ENCODE measurements at regions not wholly inside any gene's neighbourhood (a gene's known extent, or its start where the extent isn't known, plus 50 kb on each side); places are given as distances from the start of the nearest gene placed in this dataset.

DNA sequence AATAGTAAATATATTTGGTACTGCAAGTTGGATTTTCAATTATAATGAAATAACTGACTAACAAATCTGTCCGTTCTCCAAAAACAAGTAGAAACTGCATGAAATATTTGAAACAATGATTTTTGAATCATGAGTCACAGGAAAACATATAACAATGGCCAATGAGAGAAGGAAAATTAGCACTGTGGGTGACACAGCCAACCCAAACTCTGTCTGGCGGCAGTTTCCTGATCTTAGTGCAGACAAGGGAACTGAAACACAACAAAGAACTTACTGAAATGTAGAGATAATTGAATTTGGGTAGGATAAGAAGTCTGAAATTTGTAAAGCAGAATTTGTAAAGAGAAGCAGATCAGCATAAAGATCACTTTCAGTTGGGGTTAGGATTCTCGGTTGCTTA, 2743.3 kb upstream of the PCDH20 start:
- H4K20me1 ChIP-seq (ENCODE audit: insufficient read depth, low read length) = no peaks in the 10 kb centered on the region
- H3K9me3 ChIP-seq (ENCODE audit: insufficient read depth, low read length) = no peaks in the 10 kb centered on the region
- H3K9ac ChIP-seq (ENCODE audit: low read length) = no peak overlapping the region
- H3K27me3 ChIP-seq (ENCODE audit: low read depth, low read length) = no peaks in the 10 kb centered on the region
- no peak overlapping the region for H3K27ac ChIP-seq (ENCODE audit: low read length)
- peaks cover 6% of the 10 kb centered on the region for H3K4me1 ChIP-seq (ENCODE audit: low read length)
- no peaks in the 10 kb centered on the region for H3K36me3 ChIP-seq (replicated peaks; ENCODE audit: low read depth, low read length)
- TF ChIP-seq EZH2phosphoT487 (IDR thresholded peaks at IDR 0.05; ENCODE audit: low read depth) = no peak
- no peak overlapping the region for H2AFZ ChIP-seq (ENCODE audit: low read depth, low read length)
- H3K4me2 ChIP-seq (ENCODE audit: low read length) = no peak overlapping the region
- no peaks in the 10 kb centered on the region for H3K79me2 ChIP-seq (ENCODE audit: low read length)
- H3K4me3 ChIP-seq (ENCODE audit: low read length) = no peak overlapping the region

DNA sequence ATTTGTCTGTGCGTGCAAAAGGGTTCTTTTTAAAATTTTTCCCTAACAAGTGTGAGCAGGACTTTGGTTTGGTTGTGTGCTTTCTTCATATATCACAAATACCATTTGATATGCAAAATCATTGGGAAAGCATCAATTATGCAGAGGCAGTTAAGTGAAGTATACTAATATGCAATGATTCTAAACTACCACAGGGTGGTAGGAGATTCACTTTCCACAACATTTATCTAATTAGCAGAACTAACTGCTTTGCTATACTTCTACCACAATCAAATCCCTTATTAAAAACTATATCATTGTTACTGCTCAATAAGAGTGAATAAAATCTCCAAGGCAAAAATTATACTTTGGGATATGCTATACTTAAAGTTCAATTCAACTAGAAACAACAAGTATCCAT, 2738.9 kb upstream of the PCDH20 start:
- H3K36me3 ChIP-seq (replicated peaks; ENCODE audit: low read depth, low read length) = no peaks in the 10 kb centered on the region
- H3K4me2 ChIP-seq (ENCODE audit: low read length) = no peak overlapping the region
- H3K27me3 ChIP-seq (ENCODE audit: low read depth, low read length) = no peaks in the 10 kb centered on the region
- no peak overlapping the region for H3K27ac ChIP-seq (ENCODE audit: low read length)
- H2AFZ ChIP-seq (ENCODE audit: low read depth, low read length) = no peak overlapping the region
- H3K4me1 ChIP-seq (ENCODE audit: low read length) = peaks cover 6% of the 10 kb centered on the region
- TF ChIP-seq, protein P1, sequence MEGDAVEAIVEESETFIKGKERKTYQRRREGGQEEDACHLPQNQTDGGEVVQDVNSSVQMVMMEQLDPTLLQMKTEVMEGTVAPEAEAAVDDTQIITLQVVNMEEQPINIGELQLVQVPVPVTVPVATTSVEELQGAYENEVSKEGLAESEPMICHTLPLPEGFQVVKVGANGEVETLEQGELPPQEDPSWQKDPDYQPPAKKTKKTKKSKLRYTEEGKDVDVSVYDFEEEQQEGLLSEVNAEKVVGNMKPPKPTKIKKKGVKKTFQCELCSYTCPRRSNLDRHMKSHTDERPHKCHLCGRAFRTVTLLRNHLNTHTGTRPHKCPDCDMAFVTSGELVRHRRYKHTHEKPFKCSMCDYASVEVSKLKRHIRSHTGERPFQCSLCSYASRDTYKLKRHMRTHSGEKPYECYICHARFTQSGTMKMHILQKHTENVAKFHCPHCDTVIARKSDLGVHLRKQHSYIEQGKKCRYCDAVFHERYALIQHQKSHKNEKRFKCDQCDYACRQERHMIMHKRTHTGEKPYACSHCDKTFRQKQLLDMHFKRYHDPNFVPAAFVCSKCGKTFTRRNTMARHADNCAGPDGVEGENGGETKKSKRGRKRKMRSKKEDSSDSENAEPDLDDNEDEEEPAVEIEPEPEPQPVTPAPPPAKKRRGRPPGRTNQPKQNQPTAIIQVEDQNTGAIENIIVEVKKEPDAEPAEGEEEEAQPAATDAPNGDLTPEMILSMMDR (IDR thresholded peaks at IDR 0.05; ENCODE audit: low read depth, low read length) = peak; percentile 46
- no peak for TF ChIP-seq EZH2phosphoT487 (IDR thresholded peaks at IDR 0.05; ENCODE audit: low read depth)
- H3K4me3 ChIP-seq (ENCODE audit: low read length) = no peak overlapping the region
- no peaks in the 10 kb centered on the region for H4K20me1 ChIP-seq (ENCODE audit: insufficient read depth, low read length)
- no peaks in the 10 kb centered on the region for H3K9me3 ChIP-seq (ENCODE audit: insufficient read depth, low read length)
- H3K79me2 ChIP-seq (ENCODE audit: low read length) = no peaks in the 10 kb centered on the region
- H3K9ac ChIP-seq (ENCODE audit: low read length) = no peak overlapping the region

DNA sequence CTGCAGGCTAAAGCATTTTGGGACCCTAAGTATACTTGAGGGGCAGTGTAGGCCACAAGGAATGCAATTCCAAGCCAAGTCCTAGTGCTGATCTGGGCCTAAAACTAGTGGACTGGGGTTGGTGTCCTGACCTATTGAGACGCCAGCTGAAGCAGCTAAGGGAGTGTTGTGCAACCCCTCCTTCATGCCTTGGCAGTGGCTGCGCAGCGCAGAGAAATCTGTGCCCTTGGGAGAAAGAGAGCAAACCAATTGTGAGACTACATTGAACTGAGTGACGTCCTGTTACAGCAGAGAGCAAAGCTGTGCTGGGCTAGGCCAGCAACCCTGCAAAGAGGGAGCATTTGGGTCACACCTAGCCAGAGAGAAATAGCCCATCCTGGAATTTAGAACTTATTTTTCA, 2715.0 kb upstream of the PCDH20 start:
- Histone ChIP-seq H3K79me2 (ENCODE audit: low read length) (no peaks in the 10 kb centered on the region), H3K27ac (ENCODE audit: low read length) (no peak overlapping the region), H2AFZ (ENCODE audit: low read depth, low read length) (no peak overlapping the region), H3K4me2 (ENCODE audit: low read length) (no peak overlapping the region; the same call in 1 of the 2 replicates), H3K4me1 (ENCODE audit: low read length) (peaks cover 7% of the 10 kb centered on the region), H3K4me3 (ENCODE audit: low read length) (no peak overlapping the region), H3K36me3 (replicated peaks; ENCODE audit: low read depth, low read length) (no peaks in the 10 kb centered on the region), H3K9ac (ENCODE audit: low read length) (no peak overlapping the region), H4K20me1 (ENCODE audit: insufficient read depth, low read length) (no peaks in the 10 kb centered on the region), H3K9me3 (ENCODE audit: insufficient read depth, low read length) (no peaks in the 10 kb centered on the region), H3K27me3 (ENCODE audit: low read depth, low read length) (no peaks in the 10 kb centered on the region)
- TF ChIP-seq EZH2phosphoT487 (IDR thresholded peaks at IDR 0.05; ENCODE audit: low read depth) = no peak
- TF ChIP-seq, protein P1 (IDR thresholded peaks at IDR 0.05; ENCODE audit: low read depth, low read length) = no peak

DNA sequence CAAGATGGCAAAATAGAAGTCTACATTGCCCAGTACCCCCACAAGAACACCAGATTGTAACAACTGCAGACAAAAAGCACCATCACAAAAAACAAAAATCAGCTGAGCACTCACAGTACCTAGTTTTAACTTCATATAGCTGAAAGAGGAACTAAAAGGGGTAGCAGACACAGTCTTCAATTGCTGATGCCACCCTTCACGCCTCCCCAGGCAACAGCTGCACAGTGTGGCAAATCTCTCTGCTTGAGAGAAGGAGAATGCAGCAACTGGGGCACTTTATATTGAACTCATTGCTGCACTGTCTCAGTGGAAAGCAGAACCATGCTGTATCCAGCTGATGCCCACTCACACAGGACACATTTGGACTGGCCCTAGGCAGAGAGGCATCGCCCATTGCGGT, 2714.5 kb upstream of the PCDH20 start:
- Histone ChIP-seq H3K36me3 (replicated peaks; ENCODE audit: low read depth, low read length) (no peaks in the 10 kb centered on the region), H3K9ac (ENCODE audit: low read length) (no peak overlapping the region), H2AFZ (ENCODE audit: low read depth, low read length) (no peak overlapping the region), H3K4me3 (ENCODE audit: low read length) (no peak overlapping the region), H4K20me1 (ENCODE audit: insufficient read depth, low read length) (no peaks in the 10 kb centered on the region), H3K27ac (ENCODE audit: low read length) (no peak overlapping the region), H3K79me2 (ENCODE audit: low read length) (no peaks in the 10 kb centered on the region), H3K4me2 (ENCODE audit: low read length) (no peak overlapping the region; the same call in 1 of the 2 replicates), H3K9me3 (ENCODE audit: insufficient read depth, low read length) (no peaks in the 10 kb centered on the region), H3K27me3 (ENCODE audit: low read depth, low read length) (no peaks in the 10 kb centered on the region), H3K4me1 (ENCODE audit: low read length) (peaks cover 7% of the 10 kb centered on the region)
- TF ChIP-seq EZH2phosphoT487 (IDR thresholded peaks at IDR 0.05; ENCODE audit: low read depth) = no peak
- TF ChIP-seq, protein P1 (IDR thresholded peaks at IDR 0.05; ENCODE audit: low read depth, low read length) = no peak

DNA sequence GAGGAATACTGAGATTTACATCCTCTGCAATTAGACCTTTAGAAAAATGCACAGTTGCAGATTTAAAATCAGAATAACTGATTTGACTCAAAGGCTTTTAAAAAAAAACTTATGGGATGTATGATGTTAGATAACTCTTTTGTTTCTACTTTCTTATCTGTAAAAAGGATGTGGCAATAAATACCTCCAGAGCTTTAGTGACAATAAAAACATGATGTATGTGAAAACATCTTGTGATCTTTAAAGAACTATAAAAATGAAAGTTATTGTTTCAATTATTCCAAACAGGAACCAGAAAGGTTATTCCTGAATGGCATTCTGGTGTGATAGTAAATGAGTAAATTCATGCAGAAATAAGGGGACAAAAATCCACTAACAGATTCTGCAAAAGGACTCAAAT, 2712.2 kb upstream of the PCDH20 start:
- H3K27me3 ChIP-seq (ENCODE audit: low read depth, low read length) = no peaks in the 10 kb centered on the region
- no peak overlapping the region for H3K27ac ChIP-seq (ENCODE audit: low read length)
- TF ChIP-seq, protein P1 (IDR thresholded peaks at IDR 0.05; ENCODE audit: low read depth, low read length) = no peak
- no peak for TF ChIP-seq EZH2phosphoT487 (IDR thresholded peaks at IDR 0.05; ENCODE audit: low read depth)
- H2AFZ ChIP-seq (ENCODE audit: low read depth, low read length) = 0 out of 2 replicates have a peak overlapping the region, but pooled peaks have one; percentile 42
- H3K4me2 ChIP-seq (ENCODE audit: low read length) = no peak overlapping the region
- no peaks in the 10 kb centered on the region for H3K9me3 ChIP-seq (ENCODE audit: insufficient read depth, low read length)
- no peak overlapping the region for H3K4me3 ChIP-seq (ENCODE audit: low read length)
- H3K79me2 ChIP-seq (ENCODE audit: low read length) = no peaks in the 10 kb centered on the region
- no peaks in the 10 kb centered on the region for H4K20me1 ChIP-seq (ENCODE audit: insufficient read depth, low read length)
- no peak overlapping the region for H3K9ac ChIP-seq (ENCODE audit: low read length)
- H3K4me1 ChIP-seq (ENCODE audit: low read length) = peaks cover 7% of the 10 kb centered on the region
- no peaks in the 10 kb centered on the region for H3K36me3 ChIP-seq (replicated peaks; ENCODE audit: low read depth, low read length)
